ENCODE measurements at regions not wholly inside any gene's neighbourhood (a gene's known extent, or its start where the extent isn't known, plus 50 kb on each side); places are given as distances from the start of the nearest gene placed in this dataset.

DNA sequence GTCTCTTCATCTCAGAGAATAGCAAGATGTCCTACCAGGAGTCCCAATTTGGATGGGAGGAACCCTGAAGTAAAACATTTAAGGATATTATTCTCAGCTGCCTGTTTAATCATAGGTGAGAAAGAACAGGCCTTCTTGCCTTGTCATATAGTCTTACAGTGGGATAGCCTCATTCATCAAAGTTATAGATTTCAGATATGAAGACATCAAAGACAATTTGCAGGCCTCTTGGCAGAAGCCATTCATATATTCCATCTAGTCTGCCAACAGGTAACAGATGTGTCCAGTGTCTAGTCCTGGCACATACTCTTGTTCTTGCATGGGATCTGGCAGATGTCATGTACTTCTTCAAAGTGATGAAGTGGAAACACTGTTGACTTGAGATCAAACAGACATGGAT lies 601.3 kb upstream of the GHITM start:
- CTCF ChIA-PET (ENCODE audit: partially characterized antibody), result interaction anchor here (1.0 to 1.6 kb wide), 3 partner anchors 8 to 25 kb away, joined by 4 read pairs; no protein-coding TSS in a partner anchor
- POLR2A ChIA-PET (ENCODE audit: partially characterized antibody), result no interaction called here
- no peak overlapping the region for H3K4ac ChIP-seq (replicated peaks; ENCODE audit: insufficient read length, low read depth, low read length)
- H3K36me3 ChIP-seq (ENCODE audit: control insufficient read depth in 2 of 4, insufficient read depth in 4 of 4, low read length in 3 of 4), result no peaks in the 10 kb centered on the region
- no peaks in the 10 kb centered on the region for H3K9me3 ChIP-seq (ENCODE audit: insufficient read depth in 2 of 2, low read depth in 1 of 2, low read length in 1 of 2)
- no peak overlapping the region for H4K8ac ChIP-seq (ENCODE audit: extremely low read depth, insufficient read depth, low read length)
- no peak overlapping the region for H2AFZ ChIP-seq (ENCODE audit: low read length)
- H3K14ac ChIP-seq (ENCODE audit: insufficient read length), result no peak overlapping the region
- no peak overlapping the region for H2BK5ac ChIP-seq (ENCODE audit: low read depth, low read length)
- H3K23ac ChIP-seq (ENCODE audit: insufficient read length), result no peak overlapping the region
- peaks cover 0 to 5% (median 3%) of the 10 kb centered on the region in 4 experiments; a peak in 5 of 7 replicates for H3K4me1 ChIP-seq (replicated peaks in 1 of 4; ENCODE audit: control insufficient read depth in 3 of 4, insufficient read depth in 4 of 4, low read length in 3 of 4)
- no peaks in the 10 kb centered on the region for H4K20me1 ChIP-seq (replicated peaks in 1 of 2; ENCODE audit: control insufficient read depth in 1 of 2, insufficient read depth in 2 of 2, low read length in 2 of 2)
- H3K79me2 ChIP-seq (ENCODE audit: control insufficient read depth in 1 of 2, insufficient read depth in 2 of 2, low read length in 2 of 2), result no peaks in the 10 kb centered on the region
- DNase-seq (ENCODE audit: low read depth in 1 of 2, low spot score in 2 of 2), result no peak
- no peak overlapping the region for H2BK12ac ChIP-seq (ENCODE audit: low read depth, low read length)
- no peak overlapping the region for H3K9ac ChIP-seq (replicated peaks in 1 of 4; ENCODE audit: extremely low read depth in 1 of 4, low read depth in 3 of 4, low read length in 3 of 4)
- no peak overlapping the region for H3K4me2 ChIP-seq (ENCODE audit: insufficient read depth in 1 of 2, low read depth in 2 of 2, low read length in 2 of 2)
- no peaks in the 10 kb centered on the region for H3K27me3 ChIP-seq (replicated peaks in 1 of 4; ENCODE audit: control insufficient read depth in 3 of 4, extremely low read depth in 1 of 4, insufficient read depth in 3 of 4, low read length in 3 of 4)
- H2BK15ac ChIP-seq (ENCODE audit: low read length), result no peak overlapping the region
- no peak overlapping the region for H3K27ac ChIP-seq (ENCODE audit: low read depth, low read length)
- no peaks in the 10 kb centered on the region for H3K79me1 ChIP-seq (ENCODE audit: low read depth, low read length)
- H2BK20ac ChIP-seq (ENCODE audit: low read length), result no peak overlapping the region
- H2BK120ac ChIP-seq (replicated peaks; ENCODE audit: low read depth, low read length), result no peak overlapping the region
- no peak overlapping the region for H2AK5ac ChIP-seq (ENCODE audit: low read depth, low read length)
- no peak overlapping the region for H4K91ac ChIP-seq (replicated peaks; ENCODE audit: insufficient read length, low read length)
- FAIRE-seq, result no peak
- H4K5ac ChIP-seq (ENCODE audit: insufficient read length, low read depth, low read length), result no peak overlapping the region
- no peak overlapping the region for H3K56ac ChIP-seq (replicated peaks; ENCODE audit: insufficient read length, low read depth, low read length)
- H3K18ac ChIP-seq (ENCODE audit: extremely low read depth, low read length), result no peak overlapping the region
- no peaks in the 10 kb centered on the region for H3K23me2 ChIP-seq (ENCODE audit: low read depth, low read length)
- H3K4me3 ChIP-seq (ENCODE audit: extremely low read depth in 1 of 4, insufficient read depth in 2 of 4, low read depth in 3 of 4, low read length in 4 of 4), result no peak overlapping the region
- TF ChIP-seq, protein P1, sequence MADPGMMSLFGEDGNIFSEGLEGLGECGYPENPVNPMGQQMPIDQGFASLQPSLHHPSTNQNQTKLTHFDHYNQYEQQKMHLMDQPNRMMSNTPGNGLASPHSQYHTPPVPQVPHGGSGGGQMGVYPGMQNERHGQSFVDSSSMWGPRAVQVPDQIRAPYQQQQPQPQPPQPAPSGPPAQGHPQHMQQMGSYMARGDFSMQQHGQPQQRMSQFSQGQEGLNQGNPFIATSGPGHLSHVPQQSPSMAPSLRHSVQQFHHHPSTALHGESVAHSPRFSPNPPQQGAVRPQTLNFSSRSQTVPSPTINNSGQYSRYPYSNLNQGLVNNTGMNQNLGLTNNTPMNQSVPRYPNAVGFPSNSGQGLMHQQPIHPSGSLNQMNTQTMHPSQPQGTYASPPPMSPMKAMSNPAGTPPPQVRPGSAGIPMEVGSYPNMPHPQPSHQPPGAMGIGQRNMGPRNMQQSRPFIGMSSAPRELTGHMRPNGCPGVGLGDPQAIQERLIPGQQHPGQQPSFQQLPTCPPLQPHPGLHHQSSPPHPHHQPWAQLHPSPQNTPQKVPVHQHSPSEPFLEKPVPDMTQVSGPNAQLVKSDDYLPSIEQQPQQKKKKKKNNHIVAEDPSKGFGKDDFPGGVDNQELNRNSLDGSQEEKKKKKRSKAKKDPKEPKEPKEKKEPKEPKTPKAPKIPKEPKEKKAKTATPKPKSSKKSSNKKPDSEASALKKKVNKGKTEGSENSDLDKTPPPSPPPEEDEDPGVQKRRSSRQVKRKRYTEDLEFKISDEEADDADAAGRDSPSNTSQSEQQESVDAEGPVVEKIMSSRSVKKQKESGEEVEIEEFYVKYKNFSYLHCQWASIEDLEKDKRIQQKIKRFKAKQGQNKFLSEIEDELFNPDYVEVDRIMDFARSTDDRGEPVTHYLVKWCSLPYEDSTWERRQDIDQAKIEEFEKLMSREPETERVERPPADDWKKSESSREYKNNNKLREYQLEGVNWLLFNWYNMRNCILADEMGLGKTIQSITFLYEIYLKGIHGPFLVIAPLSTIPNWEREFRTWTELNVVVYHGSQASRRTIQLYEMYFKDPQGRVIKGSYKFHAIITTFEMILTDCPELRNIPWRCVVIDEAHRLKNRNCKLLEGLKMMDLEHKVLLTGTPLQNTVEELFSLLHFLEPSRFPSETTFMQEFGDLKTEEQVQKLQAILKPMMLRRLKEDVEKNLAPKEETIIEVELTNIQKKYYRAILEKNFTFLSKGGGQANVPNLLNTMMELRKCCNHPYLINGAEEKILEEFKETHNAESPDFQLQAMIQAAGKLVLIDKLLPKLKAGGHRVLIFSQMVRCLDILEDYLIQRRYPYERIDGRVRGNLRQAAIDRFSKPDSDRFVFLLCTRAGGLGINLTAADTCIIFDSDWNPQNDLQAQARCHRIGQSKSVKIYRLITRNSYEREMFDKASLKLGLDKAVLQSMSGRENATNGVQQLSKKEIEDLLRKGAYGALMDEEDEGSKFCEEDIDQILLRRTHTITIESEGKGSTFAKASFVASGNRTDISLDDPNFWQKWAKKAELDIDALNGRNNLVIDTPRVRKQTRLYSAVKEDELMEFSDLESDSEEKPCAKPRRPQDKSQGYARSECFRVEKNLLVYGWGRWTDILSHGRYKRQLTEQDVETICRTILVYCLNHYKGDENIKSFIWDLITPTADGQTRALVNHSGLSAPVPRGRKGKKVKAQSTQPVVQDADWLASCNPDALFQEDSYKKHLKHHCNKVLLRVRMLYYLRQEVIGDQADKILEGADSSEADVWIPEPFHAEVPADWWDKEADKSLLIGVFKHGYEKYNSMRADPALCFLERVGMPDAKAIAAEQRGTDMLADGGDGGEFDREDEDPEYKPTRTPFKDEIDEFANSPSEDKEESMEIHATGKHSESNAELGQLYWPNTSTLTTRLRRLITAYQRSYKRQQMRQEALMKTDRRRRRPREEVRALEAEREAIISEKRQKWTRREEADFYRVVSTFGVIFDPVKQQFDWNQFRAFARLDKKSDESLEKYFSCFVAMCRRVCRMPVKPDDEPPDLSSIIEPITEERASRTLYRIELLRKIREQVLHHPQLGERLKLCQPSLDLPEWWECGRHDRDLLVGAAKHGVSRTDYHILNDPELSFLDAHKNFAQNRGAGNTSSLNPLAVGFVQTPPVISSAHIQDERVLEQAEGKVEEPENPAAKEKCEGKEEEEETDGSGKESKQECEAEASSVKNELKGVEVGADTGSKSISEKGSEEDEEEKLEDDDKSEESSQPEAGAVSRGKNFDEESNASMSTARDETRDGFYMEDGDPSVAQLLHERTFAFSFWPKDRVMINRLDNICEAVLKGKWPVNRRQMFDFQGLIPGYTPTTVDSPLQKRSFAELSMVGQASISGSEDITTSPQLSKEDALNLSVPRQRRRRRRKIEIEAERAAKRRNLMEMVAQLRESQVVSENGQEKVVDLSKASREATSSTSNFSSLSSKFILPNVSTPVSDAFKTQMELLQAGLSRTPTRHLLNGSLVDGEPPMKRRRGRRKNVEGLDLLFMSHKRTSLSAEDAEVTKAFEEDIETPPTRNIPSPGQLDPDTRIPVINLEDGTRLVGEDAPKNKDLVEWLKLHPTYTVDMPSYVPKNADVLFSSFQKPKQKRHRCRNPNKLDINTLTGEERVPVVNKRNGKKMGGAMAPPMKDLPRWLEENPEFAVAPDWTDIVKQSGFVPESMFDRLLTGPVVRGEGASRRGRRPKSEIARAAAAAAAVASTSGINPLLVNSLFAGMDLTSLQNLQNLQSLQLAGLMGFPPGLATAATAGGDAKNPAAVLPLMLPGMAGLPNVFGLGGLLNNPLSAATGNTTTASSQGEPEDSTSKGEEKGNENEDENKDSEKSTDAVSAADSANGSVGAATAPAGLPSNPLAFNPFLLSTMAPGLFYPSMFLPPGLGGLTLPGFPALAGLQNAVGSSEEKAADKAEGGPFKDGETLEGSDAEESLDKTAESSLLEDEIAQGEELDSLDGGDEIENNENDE (IDR thresholded peaks at IDR 0.05; ENCODE audit: insufficient replicate concordance, low read length), result no peak
